T-helper 22 cell (primary cell): ENCODE measurements at regions not wholly inside any gene's neighbourhood (a gene's known extent, or its start where the extent isn't known, plus 50 kb on each side); places are given as distances from the start of the nearest gene placed in this dataset.
"Not testable (repeated sequence)": the region's sequence is repeated elsewhere in the genome, so short reads cannot be mapped to it uniquely, and the experiment has no call there.

ENCODE experiments used
- DNase-seq: peaks from one replicate; pipeline ENCODE4 v3.0.0-alpha.2; 2020; ENCODE audit warnings: low read depth

GRCh38 chr19:20388706-20389225 lies 176.8 kb downstream of the ZNF737 start:
- no peak for DNase-seq

- no peak for DNase-seq
These were observed 180.5 kb downstream of the ZNF737 start for GRCh38 chr19:20385061-20385460.

GRCh38 chr19:20371911-20372310 lies 193.7 kb downstream of the ZNF737 start:
- no peak for DNase-seq

- not testable (repeated sequence) for DNase-seq
These were observed 194.3 kb downstream of the ZNF737 start for GRCh38 chr19:20371304-20371703.

GRCh38 chr19:20367811-20368294 lies 197.7 kb downstream of the ZNF737 start:
- no peak for DNase-seq

- DNase-seq = no peak
These were observed 198.1 kb downstream of the ZNF486 start for GRCh38 chr19:20365146-20365545.

GRCh38 chr19:20359933-20360720 lies 193.1 kb downstream of the ZNF486 start:
- no peak for DNase-seq

- not testable (repeated sequence) for DNase-seq
These were observed 191.9 kb downstream of the ZNF486 start for GRCh38 chr19:20358841-20359465.

GRCh38 chr19:20357921-20358320 lies 190.9 kb downstream of the ZNF486 start:
- DNase-seq = no peak

- DNase-seq = no peak
These were observed 184.2 kb downstream of the ZNF486 start for GRCh38 chr19:20351244-20351643.

- DNase-seq = no peak
These were observed 182.2 kb downstream of the ZNF486 start for GRCh38 chr19:20349206-20349605.

- no peak for DNase-seq
These were observed 172.4 kb downstream of the ZNF486 start for GRCh38 chr19:20339444-20339843.

GRCh38 chr19:20334760-20335159 lies 167.7 kb downstream of the ZNF486 start:
- DNase-seq = no peak

GRCh38 chr19:20333508-20333907 lies 166.5 kb downstream of the ZNF486 start:
- DNase-seq = no peak

GRCh38 chr19:20325151-20325550 lies 158.1 kb downstream of the ZNF486 start:
- DNase-seq = no peak

- DNase-seq = no peak
These were observed 154.2 kb downstream of the ZNF486 start for GRCh38 chr19:20321139-20321763.

- no peak for DNase-seq
These were observed 153.2 kb downstream of the ZNF486 start for GRCh38 chr19:20320191-20320590.

GRCh38 chr19:20318616-20319015 lies 151.6 kb downstream of the ZNF486 start:
- DNase-seq = no peak

- no peak for DNase-seq
These were observed 148.5 kb downstream of the ZNF486 start for GRCh38 chr19:20315543-20315942.

- DNase-seq = no peak
These were observed 146.9 kb downstream of the ZNF486 start for GRCh38 chr19:20313894-20314293.

GRCh38 chr19:20307127-20307526 lies 140.1 kb downstream of the ZNF486 start:
- DNase-seq = no peak

- DNase-seq = not testable (repeated sequence)
These were observed 129.3 kb downstream of the ZNF486 start for GRCh38 chr19:20296314-20296713.

- DNase-seq = no peak
These were observed 127.2 kb downstream of the ZNF486 start for GRCh38 chr19:20294181-20294580.
